CD4-positive, alpha-beta T cell treated with Interleukin-1 beta for 1 hour (primary cell): ENCODE measurements at regions not wholly inside any gene's neighbourhood (a gene's known extent, or its start where the extent isn't known, plus 50 kb on each side); places are given as distances from the start of the nearest gene placed in this dataset.
"Not testable (repeated sequence)": the region's sequence is repeated elsewhere in the genome, so short reads cannot be mapped to it uniquely, and the experiment has no call there.

Experiments
- DNase-seq, 2 donors: peaks; one replicate each; pipeline ENCODE4 v3.0.0-alpha.2; 2020 to 2022

DNA sequence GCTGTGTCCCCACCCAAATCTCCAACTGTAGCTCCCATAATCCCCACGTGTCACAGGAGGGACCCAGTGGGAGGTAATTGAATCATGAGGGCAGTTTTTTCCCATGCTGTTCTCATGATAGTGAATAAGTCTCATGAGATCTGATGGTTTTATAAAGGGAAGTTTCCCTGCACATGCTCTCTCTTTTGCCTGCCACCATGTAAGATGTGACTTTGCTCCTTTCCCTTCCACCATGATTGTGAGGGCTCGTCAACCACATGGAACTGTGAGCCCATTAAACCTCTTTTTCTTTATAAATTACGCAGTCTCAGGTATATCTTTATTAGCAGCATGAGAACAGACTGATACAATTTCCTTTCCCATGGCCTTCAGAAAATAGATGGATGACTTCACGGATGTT is 76.8 kb upstream of the ATP8B1 start:
- not testable (repeated sequence) for DNase-seq

- DNase-seq: no peak
Observed at GRCh38 chr18:57869221-57869620, 66.1 kb upstream of the ATP8B1 start.

DNA sequence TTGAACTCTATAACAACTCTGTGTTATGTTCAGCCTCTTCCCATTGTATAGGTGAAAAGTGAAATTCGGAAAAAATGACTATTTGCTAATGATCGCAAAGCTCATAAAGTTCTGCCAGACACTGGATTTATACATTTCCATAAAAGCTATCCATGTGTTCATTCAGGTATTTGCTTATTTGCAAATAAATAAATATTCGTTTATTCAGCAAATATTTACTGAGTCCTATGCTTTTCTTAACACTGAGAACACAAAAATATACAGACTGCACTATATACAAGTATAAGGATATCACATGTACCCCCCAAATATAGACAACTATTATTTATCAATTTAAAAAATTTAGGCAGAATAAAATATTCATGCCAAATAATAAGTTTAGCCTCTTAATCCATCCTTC is 63.2 kb upstream of the ATP8B1 start:
- DNase-seq: no peak

GRCh38 chr18:57864615-57865121 is 61.6 kb upstream of the ATP8B1 start:
- no peak for DNase-seq

DNA sequence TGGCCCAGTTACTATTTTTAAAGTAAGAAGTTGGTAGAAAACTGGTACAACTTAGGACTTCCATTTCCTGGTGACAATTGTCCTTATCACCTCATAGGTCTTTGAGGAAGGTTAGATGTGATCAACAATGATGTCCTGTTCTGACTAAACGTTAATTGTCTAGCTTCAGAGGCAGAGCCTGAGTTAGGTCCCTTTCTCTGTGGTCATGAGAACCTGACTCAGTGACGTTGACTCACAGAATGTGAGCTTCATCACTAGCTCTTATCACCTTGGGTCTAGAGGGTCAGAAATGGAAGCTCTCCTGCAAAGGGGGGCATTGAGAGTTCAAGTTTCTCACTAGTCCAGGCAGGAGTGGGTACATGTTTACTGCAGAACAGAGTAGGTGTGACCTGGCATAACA is 60.6 kb upstream of the ATP8B1 start:
- no peak for DNase-seq

DNA sequence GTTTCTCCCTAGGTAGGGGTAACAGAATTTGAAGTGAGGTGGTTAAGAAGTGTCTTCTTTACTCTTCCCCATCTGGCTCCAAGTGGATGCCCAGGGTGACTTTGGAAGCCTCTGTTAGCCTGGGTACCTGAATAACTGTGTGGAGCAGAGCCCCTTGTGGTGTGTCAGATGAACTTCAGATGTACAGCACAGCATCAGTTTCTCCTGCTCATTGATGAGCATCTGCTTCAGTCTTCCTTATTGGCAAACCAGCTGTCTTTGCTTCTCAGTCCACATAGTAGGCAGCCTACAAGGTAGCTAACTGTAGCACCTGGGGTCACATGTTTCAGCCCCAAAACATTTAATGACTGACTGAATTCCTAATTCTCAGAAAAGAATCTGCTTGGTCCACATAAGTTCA is 56.2 kb upstream of the ATP8B1 start:
- no peak for DNase-seq

- DNase-seq: no peak
Observed at GRCh38 chr18:57856557-57857280, 53.6 kb upstream of the ATP8B1 start.

DNA sequence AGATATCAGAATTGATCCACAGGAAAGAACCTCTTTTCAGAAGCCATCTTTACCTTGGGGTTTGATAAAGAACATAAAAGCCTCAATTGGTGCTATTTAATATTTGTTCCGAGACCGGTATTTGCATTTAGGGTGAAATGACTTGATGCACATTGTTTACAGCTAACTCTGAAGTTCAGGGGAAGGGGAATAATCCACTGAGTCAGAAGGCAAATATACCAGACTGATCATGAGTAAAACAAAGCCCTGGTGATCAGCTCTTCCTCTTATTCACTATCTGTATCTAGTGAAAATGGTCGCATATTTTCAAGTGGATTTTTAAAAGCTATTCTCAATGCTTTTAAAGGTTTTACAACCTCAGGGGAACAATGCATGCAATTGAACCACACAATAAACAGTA is 53.0 kb upstream of the ATP8B1 start:
- no peak for DNase-seq

DNA sequence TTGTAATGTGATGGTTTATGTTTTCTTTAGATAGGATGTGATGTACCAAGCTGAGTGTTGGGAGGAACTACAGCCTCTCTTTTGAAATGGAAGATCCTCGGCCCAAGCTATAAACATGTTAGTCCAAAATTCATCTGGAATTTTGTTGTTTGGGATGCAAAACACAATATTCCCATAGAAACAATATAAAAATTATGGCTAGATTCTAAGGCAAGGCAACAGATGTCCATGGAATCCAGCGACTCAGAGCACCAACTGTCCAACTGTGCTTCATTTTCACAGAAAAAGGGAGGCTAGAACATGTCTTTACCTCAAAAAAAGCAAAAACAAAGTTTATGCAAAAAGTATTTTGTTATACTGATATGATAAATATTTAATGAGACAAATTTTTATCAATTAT is 52.4 kb upstream of the ATP8B1 start:
- no peak for DNase-seq

- DNase-seq: no peak
Observed at GRCh38 chr18:57854726-57855125, 51.6 kb upstream of the ATP8B1 start.

GRCh38 chr18:57853864-57854263 is 50.7 kb upstream of the ATP8B1 start:
- DNase-seq: no peak

DNA sequence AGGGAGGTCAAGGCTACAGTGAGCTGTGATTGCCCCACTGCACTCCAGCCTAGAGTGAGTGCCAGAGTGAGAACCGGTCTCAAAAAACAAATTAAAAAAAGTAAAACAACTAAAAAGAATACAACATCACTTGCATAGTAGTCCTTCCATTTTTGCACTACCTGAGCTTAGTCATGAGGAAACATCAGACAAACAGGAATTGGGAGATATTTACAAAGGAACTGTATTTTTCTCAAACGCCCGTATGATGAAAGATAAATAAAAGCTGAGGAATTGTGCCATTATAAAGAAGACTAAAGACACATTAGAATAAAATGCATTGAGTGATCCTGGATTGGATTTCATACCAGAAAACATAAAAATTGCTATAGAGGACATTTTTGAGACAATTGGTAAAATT is 50.0 kb upstream of the ATP8B1 start:
- no peak for DNase-seq
